ENCODE measurements at regions not wholly inside any gene's neighbourhood (a gene's known extent, or its start where the extent isn't known, plus 50 kb on each side); places are given as distances from the start of the nearest gene placed in this dataset.

GRCh38 chr2:21220930-21221329, 97.2 kb downstream of the TDRD15 start:
- Histone ChIP-seq H3K27me3 (ENCODE audit: control insufficient read depth, insufficient read depth, low read length) (no peaks in the 10 kb centered on the region), H3K27ac (ENCODE audit: insufficient read depth, low read length) (no peak overlapping the region), H3K9me3 (ENCODE audit: control insufficient read depth, insufficient read depth, low read depth, low read length) (no peaks in the 10 kb centered on the region), H4K20me1 (ENCODE audit: control insufficient read depth, extremely low read depth, insufficient read depth, low read length) (no peaks in the 10 kb centered on the region), H3K9ac (ENCODE audit: insufficient read depth, low read length) (no peak overlapping the region), H3K4me3 (replicated peaks in 1 of 4; ENCODE audit: control extremely low read depth in 1 of 4, insufficient read depth in 1 of 4, low read depth in 3 of 4, low read length in 4 of 4) (no peak overlapping the region), H3K4me1 (ENCODE audit: control insufficient read depth, extremely low read depth, insufficient read depth, low read length) (no peaks in the 10 kb centered on the region), H3K36me3 (ENCODE audit: control insufficient read depth, insufficient read depth, low read length) (no peaks in the 10 kb centered on the region), H3K79me2 (ENCODE audit: control insufficient read depth, insufficient read depth, low read length) (no peaks in the 10 kb centered on the region), H3K4me2 (ENCODE audit: extremely low read depth, insufficient read depth, low read length) (no peak overlapping the region), H2AFZ (ENCODE audit: low read length) (no peak overlapping the region)
- DNase-seq (ENCODE audit: low read depth in 2 of 2), result no peak
- no peak for TF ChIP-seq EZH2 (IDR thresholded peaks at IDR 0.05; ENCODE audit: low read length, missing control alignments)
- no peak for TF ChIP-seq CTCF (conservative IDR thresholded peaks at IDR 0.05 in 1 of 2, IDR thresholded peaks at IDR 0.05 in 1 of 2; ENCODE audit: low read depth in 1 of 2, low read length in 2 of 2)

- no peaks in the 10 kb centered on the region for H3K9me3 ChIP-seq (ENCODE audit: control insufficient read depth, insufficient read depth, low read depth, low read length)
- no peak overlapping the region for H3K27ac ChIP-seq (ENCODE audit: insufficient read depth, low read length)
- H3K27me3 ChIP-seq (ENCODE audit: control insufficient read depth, insufficient read depth, low read length), result no peaks in the 10 kb centered on the region
- no peaks in the 10 kb centered on the region for H3K79me2 ChIP-seq (ENCODE audit: control insufficient read depth, insufficient read depth, low read length)
- TF ChIP-seq EZH2 (IDR thresholded peaks at IDR 0.05; ENCODE audit: low read length, missing control alignments) (no peak), CTCF (conservative IDR thresholded peaks at IDR 0.05 in 1 of 2, IDR thresholded peaks at IDR 0.05 in 1 of 2; ENCODE audit: low read depth in 1 of 2, low read length in 2 of 2) (no peak)
- H3K4me3 ChIP-seq (replicated peaks in 1 of 4; ENCODE audit: control extremely low read depth in 1 of 4, insufficient read depth in 1 of 4, low read depth in 3 of 4, low read length in 4 of 4), result no peak overlapping the region
- no peak for DNase-seq (ENCODE audit: low read depth in 2 of 2)
- H3K4me1 ChIP-seq (ENCODE audit: control insufficient read depth, extremely low read depth, insufficient read depth, low read length), result no peaks in the 10 kb centered on the region
- H4K20me1 ChIP-seq (ENCODE audit: control insufficient read depth, extremely low read depth, insufficient read depth, low read length), result no peaks in the 10 kb centered on the region
- no peaks in the 10 kb centered on the region for H3K36me3 ChIP-seq (ENCODE audit: control insufficient read depth, insufficient read depth, low read length)
- no peak overlapping the region for H3K9ac ChIP-seq (ENCODE audit: insufficient read depth, low read length)
- no peak overlapping the region for H3K4me2 ChIP-seq (ENCODE audit: extremely low read depth, insufficient read depth, low read length)
- no peak overlapping the region for H2AFZ ChIP-seq (ENCODE audit: low read length)
Measured at GRCh38 chr2:21223618-21224017, 99.8 kb downstream of the TDRD15 start.

- Histone ChIP-seq H3K4me2 (ENCODE audit: extremely low read depth, insufficient read depth, low read length) (no peak overlapping the region), H3K9me3 (ENCODE audit: control insufficient read depth, insufficient read depth, low read depth, low read length) (no peaks in the 10 kb centered on the region), H3K27ac (ENCODE audit: insufficient read depth, low read length) (no peak overlapping the region), H3K9ac (ENCODE audit: insufficient read depth, low read length) (no peak overlapping the region), H2AFZ (ENCODE audit: low read length) (no peak overlapping the region), H3K27me3 (ENCODE audit: control insufficient read depth, insufficient read depth, low read length) (no peaks in the 10 kb centered on the region), H3K36me3 (ENCODE audit: control insufficient read depth, insufficient read depth, low read length) (no peaks in the 10 kb centered on the region), H3K4me1 (ENCODE audit: control insufficient read depth, extremely low read depth, insufficient read depth, low read length) (no peaks in the 10 kb centered on the region), H3K79me2 (ENCODE audit: control insufficient read depth, insufficient read depth, low read length) (no peaks in the 10 kb centered on the region), H3K4me3 (replicated peaks in 1 of 4; ENCODE audit: control extremely low read depth in 1 of 4, insufficient read depth in 1 of 4, low read depth in 3 of 4, low read length in 4 of 4) (no peak overlapping the region), H4K20me1 (ENCODE audit: control insufficient read depth, extremely low read depth, insufficient read depth, low read length) (no peaks in the 10 kb centered on the region)
- TF ChIP-seq EZH2 (IDR thresholded peaks at IDR 0.05; ENCODE audit: low read length, missing control alignments) (no peak), CTCF (conservative IDR thresholded peaks at IDR 0.05 in 1 of 2, IDR thresholded peaks at IDR 0.05 in 1 of 2; ENCODE audit: low read depth in 1 of 2, low read length in 2 of 2) (no peak)
- no peak for DNase-seq (ENCODE audit: low read depth in 2 of 2)
Measured at GRCh38 chr2:21228041-21228895, 104.5 kb downstream of the TDRD15 start.
